ENCODE measurements at regions not wholly inside any gene's neighbourhood (a gene's known extent, or its start where the extent isn't known, plus 50 kb on each side); places are given as distances from the start of the nearest gene placed in this dataset.
A peak's percentile ranks its signal among the peaks of the same experiment; 100 is the strongest.

DNA sequence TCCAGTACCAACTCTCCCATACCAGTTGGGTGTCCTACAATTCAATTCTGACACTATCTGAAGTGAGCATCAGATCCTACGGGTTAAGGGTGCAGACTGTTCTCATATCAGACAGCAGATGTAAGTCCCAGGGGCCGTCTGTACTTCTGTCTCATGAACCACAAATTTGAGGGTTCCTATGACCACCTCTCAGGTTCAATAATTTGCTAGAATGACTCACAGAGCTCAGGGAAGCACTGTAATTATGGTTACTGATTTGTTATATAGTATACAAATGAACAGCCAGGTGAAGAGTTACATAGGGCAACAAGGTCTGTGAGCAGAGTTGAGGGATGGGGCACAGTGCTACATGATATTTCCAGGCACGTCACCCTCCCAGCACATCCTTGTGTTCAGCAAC lies 499.1 kb downstream of the DMAC1 start:
- no peak overlapping the region for H3K4me3 ChIP-seq (ENCODE audit: low read depth, low read length)
- TF ChIP-seq, protein P1, sequence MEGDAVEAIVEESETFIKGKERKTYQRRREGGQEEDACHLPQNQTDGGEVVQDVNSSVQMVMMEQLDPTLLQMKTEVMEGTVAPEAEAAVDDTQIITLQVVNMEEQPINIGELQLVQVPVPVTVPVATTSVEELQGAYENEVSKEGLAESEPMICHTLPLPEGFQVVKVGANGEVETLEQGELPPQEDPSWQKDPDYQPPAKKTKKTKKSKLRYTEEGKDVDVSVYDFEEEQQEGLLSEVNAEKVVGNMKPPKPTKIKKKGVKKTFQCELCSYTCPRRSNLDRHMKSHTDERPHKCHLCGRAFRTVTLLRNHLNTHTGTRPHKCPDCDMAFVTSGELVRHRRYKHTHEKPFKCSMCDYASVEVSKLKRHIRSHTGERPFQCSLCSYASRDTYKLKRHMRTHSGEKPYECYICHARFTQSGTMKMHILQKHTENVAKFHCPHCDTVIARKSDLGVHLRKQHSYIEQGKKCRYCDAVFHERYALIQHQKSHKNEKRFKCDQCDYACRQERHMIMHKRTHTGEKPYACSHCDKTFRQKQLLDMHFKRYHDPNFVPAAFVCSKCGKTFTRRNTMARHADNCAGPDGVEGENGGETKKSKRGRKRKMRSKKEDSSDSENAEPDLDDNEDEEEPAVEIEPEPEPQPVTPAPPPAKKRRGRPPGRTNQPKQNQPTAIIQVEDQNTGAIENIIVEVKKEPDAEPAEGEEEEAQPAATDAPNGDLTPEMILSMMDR (IDR thresholded peaks at IDR 0.05; ENCODE audit: insufficient read depth, low read depth, low read length, missing control alignments), result no peak
- DNase-seq (ENCODE audit: low read depth), result peak; percentile 42

- no peak overlapping the region for H3K4me3 ChIP-seq (ENCODE audit: low read depth, low read length)
- peak; percentile 89 for DNase-seq (ENCODE audit: low read depth)
- TF ChIP-seq, protein P1 (IDR thresholded peaks at IDR 0.05; ENCODE audit: insufficient read depth, low read depth, low read length, missing control alignments), result no peak
Observed at GRCh38 chr9:7298123-7298522, 501.5 kb downstream of the DMAC1 start.

DNA sequence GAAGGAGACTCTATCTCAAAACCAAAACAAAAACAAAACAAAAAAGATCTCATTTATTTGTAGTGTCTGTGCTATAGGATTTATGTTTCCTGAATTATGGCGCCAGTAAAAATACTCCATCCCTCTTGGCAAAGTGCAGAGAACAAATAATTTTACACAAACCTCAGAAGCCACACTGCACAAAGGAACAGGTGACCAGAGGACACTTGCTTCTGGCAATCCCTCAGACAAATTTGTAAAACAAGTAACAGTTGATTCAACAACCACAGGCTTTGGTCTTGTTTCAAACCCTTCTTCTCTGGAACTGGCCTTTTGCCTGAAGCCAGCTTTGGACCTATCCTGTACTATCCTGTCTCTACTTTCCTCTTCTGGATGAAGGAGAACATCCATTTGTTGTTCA lies 502.1 kb downstream of the DMAC1 start:
- TF ChIP-seq, protein P1 (IDR thresholded peaks at IDR 0.05; ENCODE audit: insufficient read depth, low read depth, low read length, missing control alignments), result no peak
- H3K4me3 ChIP-seq (ENCODE audit: low read depth, low read length), result no peak overlapping the region
- peak; percentile 17 for DNase-seq (ENCODE audit: low read depth)

GRCh38 chr9:7293091-7293490 lies 506.5 kb downstream of the DMAC1 start:
- no peak overlapping the region for H3K4me3 ChIP-seq (ENCODE audit: low read depth, low read length)
- DNase-seq (ENCODE audit: low read depth), result peak; percentile 26
- TF ChIP-seq, protein P1 (IDR thresholded peaks at IDR 0.05; ENCODE audit: insufficient read depth, low read depth, low read length, missing control alignments), result no peak

GRCh38 chr9:7289773-7290172 lies 509.8 kb downstream of the DMAC1 start:
- H3K4me3 ChIP-seq (ENCODE audit: low read depth, low read length), result no peak overlapping the region
- peak; percentile 15 for DNase-seq (ENCODE audit: low read depth)
- TF ChIP-seq, protein P1 (IDR thresholded peaks at IDR 0.05; ENCODE audit: insufficient read depth, low read depth, low read length, missing control alignments), result no peak

DNA sequence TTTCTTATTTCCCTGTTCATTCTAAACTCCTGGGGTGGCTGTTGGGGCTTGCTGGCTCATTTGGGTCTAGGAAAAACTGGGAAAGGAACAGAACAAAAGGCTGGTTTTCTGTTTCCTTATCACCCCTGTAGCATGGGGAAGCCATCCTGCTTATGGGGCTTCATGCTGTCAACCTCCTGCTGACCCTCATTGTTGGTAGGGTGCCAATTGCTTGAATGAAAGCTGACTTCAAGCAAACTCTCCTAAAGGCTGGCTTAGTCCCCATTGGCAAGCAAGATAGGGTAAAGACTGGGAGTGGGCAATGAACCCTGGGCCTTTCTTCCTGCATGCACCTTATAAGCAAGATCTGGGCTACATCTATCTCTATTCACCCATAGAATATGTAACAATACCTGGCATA lies 511.6 kb downstream of the DMAC1 start:
- no peak overlapping the region for H3K4me3 ChIP-seq (ENCODE audit: low read depth, low read length)
- DNase-seq (ENCODE audit: low read depth), result no peak
- TF ChIP-seq, protein P1 (IDR thresholded peaks at IDR 0.05; ENCODE audit: insufficient read depth, low read depth, low read length, missing control alignments), result no peak

DNA sequence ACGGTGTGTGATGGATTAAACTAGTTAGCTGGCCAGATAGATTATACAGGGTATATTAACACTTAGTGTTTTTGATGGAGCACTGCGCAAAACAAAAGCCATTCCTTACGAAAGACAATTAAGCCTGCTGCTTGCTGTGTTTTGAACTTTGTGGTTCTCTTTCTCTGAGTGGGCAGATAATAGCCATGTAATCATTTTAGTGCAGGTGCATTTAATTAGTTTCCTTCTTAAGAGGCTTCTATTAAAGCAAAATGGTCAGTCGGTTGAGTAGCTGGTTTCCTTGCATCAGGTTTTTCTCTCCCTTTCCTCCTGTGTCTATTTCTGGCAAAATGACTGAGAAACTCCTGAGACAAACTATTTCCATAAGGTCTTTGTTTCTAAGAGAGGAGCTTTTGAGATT lies 512.5 kb downstream of the DMAC1 start:
- TF ChIP-seq, protein P1 (IDR thresholded peaks at IDR 0.05; ENCODE audit: insufficient read depth, low read depth, low read length, missing control alignments), result no peak
- no peak for DNase-seq (ENCODE audit: low read depth)

More for the DNA sequence above, 512.5 kb downstream of the DMAC1 start:
- no peak overlapping the region for H3K4me3 ChIP-seq (ENCODE audit: low read depth, low read length)
